SJCRH30 (cell line): ENCODE measurements at regions not wholly inside any gene's neighbourhood (a gene's known extent, or its start where the extent isn't known, plus 50 kb on each side); places are given as distances from the start of the nearest gene placed in this dataset.

ENCODE experiments used
- DNase-seq, 2 experiments: peaks; one replicate each; pipeline ENCODE4 v3.0.0-alpha.2; 2015 to 2020
- H3K27ac ChIP-seq: fragments of 250-450 bp; sonication (Bioruptor Pico); 2 replicates; pipeline ENCODE4 v1.5.1; 2020; ENCODE audit warnings: mild to moderate bottlenecking, moderate library complexity
- H3K27me3 ChIP-seq: fragments of 250-450 bp; sonication (Bioruptor Pico); 2 replicates; pipeline ENCODE4 v1.5.1; 2020; ENCODE audit warnings: mild to moderate bottlenecking, moderate library complexity
- H3K36me3 ChIP-seq: fragments of 250-450 bp; sonication (Bioruptor Pico); 2 replicates; pipeline ENCODE4 v1.5.1; 2020; ENCODE audit warnings: mild to moderate bottlenecking, moderate library complexity
- H3K4me1 ChIP-seq: fragments of 250-450 bp; sonication (Bioruptor Pico); 2 replicates; pipeline ENCODE4 v1.5.1; 2020; ENCODE audit warnings: mild to moderate bottlenecking, moderate library complexity
- H3K4me3 ChIP-seq: fragments of 250-450 bp; sonication (Bioruptor Pico); 2 replicates; pipeline ENCODE4 v1.5.1; 2020; ENCODE audit warnings: mild to moderate bottlenecking, moderate library complexity
- H3K9me3 ChIP-seq: fragments of 250-450 bp; sonication (Bioruptor Pico); replicated peaks from 2 replicates; pipeline ENCODE4 v1.5.1; 2020; ENCODE audit warnings: mild to moderate bottlenecking, moderate library complexity

DNA sequence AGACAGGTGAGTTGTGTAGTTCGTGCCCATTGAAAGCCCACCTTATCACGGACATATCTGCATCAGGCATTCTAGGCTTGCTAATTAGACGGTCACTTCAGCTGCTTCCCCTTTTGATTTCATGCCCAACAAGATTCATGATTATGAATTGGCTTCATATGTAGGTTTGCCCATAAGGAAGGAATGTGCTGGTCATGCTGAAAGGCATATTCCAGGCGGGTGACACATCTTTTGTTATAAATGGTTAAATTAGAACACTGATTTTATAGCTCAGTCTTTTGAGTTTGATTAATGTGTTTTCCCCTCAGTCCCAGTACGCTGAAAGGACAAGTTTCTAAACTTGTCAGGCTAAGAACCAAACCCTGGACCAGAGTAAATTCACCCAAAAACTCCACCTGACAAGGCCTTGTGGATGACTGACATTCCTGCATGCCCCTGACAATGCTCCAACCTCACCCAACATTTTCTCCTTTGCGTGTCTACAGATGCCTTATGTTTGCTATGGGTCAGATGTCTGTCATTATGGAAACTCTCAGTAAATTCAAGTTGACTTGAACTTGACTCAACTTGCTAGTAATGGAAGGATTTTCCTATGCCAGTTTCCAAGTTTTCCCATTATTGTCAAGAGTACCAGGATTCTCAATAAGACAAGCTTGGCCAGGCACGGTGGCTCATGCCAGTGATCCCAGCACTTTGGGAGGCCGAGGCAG is 421.9 kb downstream of the PMP22 start:
- H3K36me3 ChIP-seq = no peaks in the 10 kb centered on the region
- no peak overlapping the region for H3K27ac ChIP-seq
- H3K4me1 ChIP-seq = peaks cover 2% of the 10 kb centered on the region; the same call in 1 of the 2 replicates
- no peaks in the 10 kb centered on the region for H3K27me3 ChIP-seq
- no peak overlapping the region for H3K4me3 ChIP-seq
- 0 out of 2 replicates have a peak, but pooled peaks cover 3% of the 10 kb centered on the region for H3K9me3 ChIP-seq
- no peak for DNase-seq

DNA sequence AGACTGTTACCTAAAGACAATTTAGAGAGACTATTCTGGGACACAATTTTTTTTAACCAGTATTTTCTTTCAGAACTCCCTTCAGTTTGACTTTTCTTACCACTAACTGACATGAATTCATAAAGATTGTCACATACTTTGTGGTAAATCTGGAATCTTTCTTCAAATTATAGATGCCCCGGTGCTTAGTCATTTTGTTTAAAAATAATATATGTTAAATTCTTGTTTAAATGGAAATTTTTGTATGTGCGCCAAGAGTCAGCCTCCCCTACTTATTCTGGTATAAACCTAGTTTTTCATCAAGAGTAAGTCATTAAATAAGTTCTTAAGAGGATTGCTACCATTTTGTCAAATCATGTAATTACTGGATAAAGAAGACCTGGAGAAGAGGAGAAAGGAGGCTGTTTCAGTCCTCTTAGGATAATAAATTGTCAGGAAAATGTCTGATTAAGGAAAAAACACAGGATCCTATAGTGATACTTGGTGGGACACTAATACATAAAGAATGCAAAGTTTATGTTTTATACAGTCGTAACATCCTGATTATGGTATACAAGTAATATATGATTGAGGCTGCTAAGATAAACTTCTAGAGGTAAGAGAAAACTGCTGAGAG is 424.4 kb downstream of the PMP22 start:
- Histone ChIP-seq H3K36me3 (no peaks in the 10 kb centered on the region), H3K4me3 (no peak overlapping the region), H3K4me1 (peaks cover 2% of the 10 kb centered on the region; the same call in 1 of the 2 replicates), H3K9me3 (0 out of 2 replicates have a peak, but pooled peaks cover 3% of the 10 kb centered on the region), H3K27ac (no peak overlapping the region), H3K27me3 (no peaks in the 10 kb centered on the region)
- no peak for DNase-seq

DNA sequence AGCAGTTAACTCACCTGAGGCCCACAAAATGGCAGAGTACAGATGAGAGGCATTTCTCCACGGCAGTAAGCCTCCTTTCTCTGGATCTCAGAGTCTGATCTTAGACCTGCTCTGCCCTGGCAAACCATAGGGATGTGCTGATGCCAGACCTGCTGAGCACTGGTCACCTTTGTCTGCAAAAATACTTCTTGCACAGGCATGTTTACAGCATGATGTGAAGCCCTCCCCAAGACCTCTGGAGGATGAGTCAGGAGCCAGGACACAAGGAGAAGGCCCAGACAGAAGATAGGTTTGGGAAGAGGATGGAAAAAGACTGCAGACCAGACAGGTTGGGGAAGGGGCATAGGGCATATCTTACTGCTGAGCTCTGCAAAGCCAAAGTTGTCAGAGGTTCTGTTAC is 426.6 kb downstream of the PMP22 start:
- DNase-seq = no peak
- H3K27me3 ChIP-seq = no peaks in the 10 kb centered on the region
- no peak overlapping the region for H3K27ac ChIP-seq

DNA sequence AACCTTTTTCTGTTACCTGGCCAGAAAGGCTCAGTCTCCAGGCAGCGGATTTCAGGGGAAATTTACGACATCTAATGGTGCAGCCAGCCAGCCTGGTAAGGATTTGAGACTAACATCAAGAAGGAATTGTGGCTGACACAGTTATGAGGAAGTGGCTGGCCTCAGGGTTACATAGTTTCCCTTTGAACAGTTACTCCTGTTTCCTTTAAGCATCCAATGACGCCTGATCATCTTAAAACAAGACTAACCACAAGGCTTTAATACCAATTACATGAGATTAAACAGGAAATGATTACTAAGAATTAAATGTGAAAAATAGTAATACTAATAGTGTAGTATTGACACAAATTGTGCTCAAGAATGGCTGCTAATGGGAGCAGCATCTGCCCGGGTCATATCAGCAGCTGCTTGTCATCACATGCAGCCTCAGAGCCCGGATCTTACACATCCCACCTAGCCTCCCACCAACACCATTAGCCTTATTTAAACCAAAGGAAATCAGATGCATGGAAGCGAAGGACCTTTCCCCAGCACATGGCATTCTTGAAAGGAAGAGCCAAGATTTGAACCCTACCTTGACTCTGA is 431.8 kb downstream of the PMP22 start:
- Histone ChIP-seq H3K4me3 (no peak overlapping the region), H3K36me3 (no peaks in the 10 kb centered on the region), H3K4me1 (no peaks in the 10 kb centered on the region), H3K27ac (no peak overlapping the region), H3K27me3 (peaks cover 4% of the 10 kb centered on the region; the same call in 1 of the 2 replicates), H3K9me3 (no peaks in the 10 kb centered on the region)
- DNase-seq = no peak

More for the DNA sequence above, 426.6 kb downstream of the PMP22 start:
- Histone ChIP-seq H3K36me3 (no peaks in the 10 kb centered on the region), H3K9me3 (0 out of 2 replicates have a peak, but pooled peaks cover 3% of the 10 kb centered on the region), H3K4me3 (no peak overlapping the region), H3K4me1 (peaks cover 2% of the 10 kb centered on the region; the same call in 1 of the 2 replicates)

DNA sequence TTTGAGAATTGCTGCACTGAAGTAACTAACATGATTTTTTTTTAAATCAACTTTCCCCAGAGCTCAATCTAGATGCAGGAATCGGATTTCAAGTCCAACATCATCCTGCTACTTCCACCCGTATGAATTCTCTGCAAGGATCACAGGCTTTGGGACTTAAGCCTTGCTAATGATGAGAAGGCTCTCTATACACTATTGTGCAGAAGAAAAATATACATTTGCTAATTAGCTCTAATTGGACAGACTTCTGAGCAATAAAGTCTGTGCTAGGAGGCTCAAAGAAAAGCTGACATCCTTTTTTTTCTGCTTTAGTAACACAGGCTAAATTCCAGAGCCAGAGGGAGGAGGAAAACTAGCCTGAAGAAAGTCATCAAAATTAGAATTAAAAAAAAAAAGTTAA is 433.6 kb downstream of the PMP22 start:
- Histone ChIP-seq H3K9me3 (no peaks in the 10 kb centered on the region), H3K4me3 (no peak overlapping the region), H3K4me1 (no peaks in the 10 kb centered on the region), H3K27ac (no peak overlapping the region), H3K36me3 (no peaks in the 10 kb centered on the region), H3K27me3 (peaks cover 4% of the 10 kb centered on the region; the same call in 1 of the 2 replicates)
- DNase-seq = no peak

DNA sequence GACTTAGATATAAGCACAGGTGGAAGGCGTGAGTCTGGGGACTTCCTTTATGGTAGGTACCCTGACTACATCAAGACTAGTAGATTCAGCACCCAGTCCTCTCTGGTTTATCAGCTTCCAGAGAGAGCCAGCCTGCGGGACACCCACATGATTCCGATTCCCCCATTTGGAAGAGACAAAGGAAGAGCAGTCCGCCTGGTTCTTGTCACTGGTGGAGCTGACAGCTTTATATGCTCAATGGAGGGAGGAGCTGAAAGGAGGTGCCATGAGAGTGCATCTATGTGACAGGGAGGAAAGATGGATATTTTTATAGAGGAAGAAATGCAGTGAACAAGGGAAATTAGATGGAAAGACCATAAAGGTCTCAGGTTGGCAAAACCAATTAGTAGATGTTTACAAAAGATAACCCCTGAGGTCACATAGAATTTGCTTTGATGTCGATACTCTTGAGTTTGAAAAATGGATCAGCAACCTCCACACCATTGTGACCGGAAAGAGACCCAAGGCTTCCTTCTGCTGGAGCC is 437.7 kb downstream of the PMP22 start:
- Histone ChIP-seq H3K9me3 (no peaks in the 10 kb centered on the region; the same call in 1 of the 2 replicates), H3K4me1 (no peaks in the 10 kb centered on the region), H3K4me3 (no peak overlapping the region), H3K27me3 (peaks cover 4% of the 10 kb centered on the region; the same call in 1 of the 2 replicates), H3K27ac (no peak overlapping the region), H3K36me3 (no peaks in the 10 kb centered on the region)
- DNase-seq = no peak

DNA sequence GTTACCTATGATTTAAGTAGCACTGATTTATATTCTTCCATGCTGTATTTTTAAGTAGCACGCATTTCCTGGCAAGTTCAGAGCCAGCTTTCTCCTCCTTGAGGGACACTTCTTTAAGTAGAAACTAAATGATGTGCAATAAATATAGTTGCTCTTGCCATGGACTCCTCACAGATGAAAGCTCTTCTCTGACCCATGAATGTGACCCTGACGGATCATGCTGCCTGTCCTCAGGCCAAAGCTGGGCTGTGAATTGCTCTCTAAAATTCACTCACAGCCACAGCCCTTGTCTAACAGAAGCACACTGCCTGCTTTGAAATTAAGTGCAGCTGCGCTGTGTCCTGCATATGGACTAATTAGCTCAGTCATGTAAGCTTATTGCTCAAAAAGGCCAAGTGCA is 438.8 kb downstream of the PMP22 start:
- Histone ChIP-seq H3K4me1 (no peaks in the 10 kb centered on the region), H3K9me3 (no peaks in the 10 kb centered on the region; the same call in 1 of the 2 replicates), H3K4me3 (no peak overlapping the region), H3K27ac (no peak overlapping the region), H3K36me3 (no peaks in the 10 kb centered on the region), H3K27me3 (peaks cover 4% of the 10 kb centered on the region; the same call in 1 of the 2 replicates)
- no peak for DNase-seq

DNA sequence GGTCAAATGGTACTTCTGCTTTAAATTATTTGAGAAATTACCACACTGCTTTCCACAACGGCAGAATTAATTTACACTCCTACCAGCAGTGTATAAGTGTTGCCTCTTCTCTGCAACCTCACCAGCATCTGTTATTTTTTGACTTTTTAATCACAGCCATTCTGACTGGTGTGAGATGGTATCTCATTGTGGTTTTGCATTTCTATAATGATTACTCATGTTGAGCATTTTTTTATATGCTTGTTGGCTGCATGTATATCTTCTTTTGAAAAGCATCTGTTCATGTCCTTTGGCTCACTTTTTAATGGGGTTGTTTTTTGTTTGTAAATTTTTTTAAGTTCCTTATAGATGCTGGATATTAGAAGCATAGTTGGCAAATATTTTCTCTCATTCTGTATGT is 446.7 kb downstream of the PMP22 start:
- Histone ChIP-seq H3K4me3 (no peak overlapping the region), H3K4me1 (no peaks in the 10 kb centered on the region), H3K9me3 (no peaks in the 10 kb centered on the region), H3K27ac (no peak overlapping the region), H3K36me3 (no peaks in the 10 kb centered on the region), H3K27me3 (no peaks in the 10 kb centered on the region)
- DNase-seq = no peak

DNA sequence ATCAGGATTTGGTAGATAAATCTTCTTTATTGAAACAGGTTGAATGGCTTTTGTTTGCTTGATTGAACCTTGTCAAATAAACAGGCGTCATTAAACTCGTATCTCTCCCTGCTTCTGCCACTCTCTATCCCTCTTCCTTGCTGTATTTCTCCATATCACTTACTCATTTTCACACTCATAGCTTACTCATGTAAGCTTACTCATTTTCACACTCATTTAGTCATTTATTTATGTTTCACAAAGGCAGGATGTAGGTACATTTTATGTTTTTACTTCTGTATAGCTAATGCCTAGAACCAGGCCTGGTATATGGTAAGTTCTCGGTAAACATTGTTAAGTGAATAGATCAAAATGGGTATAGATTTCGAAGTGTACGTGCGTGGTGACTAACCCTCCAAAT is 450.0 kb downstream of the PMP22 start:
- no peaks in the 10 kb centered on the region for H3K9me3 ChIP-seq
- H3K4me1 ChIP-seq = no peaks in the 10 kb centered on the region
- no peaks in the 10 kb centered on the region for H3K27me3 ChIP-seq
- H3K36me3 ChIP-seq = no peaks in the 10 kb centered on the region
- no peak overlapping the region for H3K4me3 ChIP-seq
- H3K27ac ChIP-seq = no peak overlapping the region
- DNase-seq = no peak

DNA sequence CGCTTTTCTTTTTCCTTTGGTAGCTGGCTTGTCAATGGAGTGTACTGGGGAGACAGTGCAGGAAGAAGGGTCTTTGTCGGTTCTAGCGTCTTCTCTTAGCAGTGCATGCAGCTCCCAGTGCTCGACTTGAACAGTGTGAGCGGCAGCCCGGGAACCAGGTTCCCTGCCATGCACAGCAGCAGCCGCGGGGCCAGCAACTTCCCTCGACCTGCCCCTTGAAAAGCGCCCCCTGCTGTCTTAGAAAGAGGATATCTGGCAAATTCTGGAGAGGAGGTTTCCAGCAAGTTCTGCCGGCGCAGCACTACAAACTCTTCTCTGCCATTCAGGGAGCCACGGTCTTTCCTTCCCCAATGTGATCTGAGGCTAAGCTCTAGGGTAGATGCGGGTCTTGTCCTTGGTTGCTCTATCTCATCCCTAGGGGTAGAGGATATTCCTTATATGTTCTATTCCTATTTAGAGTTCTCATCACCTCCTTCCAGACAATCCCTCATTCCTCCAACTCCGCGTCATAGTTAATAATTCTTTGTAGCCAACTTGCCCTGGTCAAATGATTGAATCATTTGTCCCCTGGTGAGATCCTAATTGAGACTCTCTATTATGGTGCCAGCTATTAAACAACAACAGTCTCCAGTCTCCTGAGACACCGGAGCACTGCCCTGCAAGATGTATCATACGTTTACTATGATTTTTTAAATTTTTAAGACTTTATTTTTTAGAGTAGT is 451.3 kb downstream of the PMP22 start:
- Histone ChIP-seq H3K4me1 (no peaks in the 10 kb centered on the region), H3K36me3 (no peaks in the 10 kb centered on the region), H3K4me3 (no peak overlapping the region), H3K9me3 (peaks cover 1% of the 10 kb centered on the region; the same call in 1 of the 2 replicates), H3K27ac (no peak overlapping the region), H3K27me3 (no peaks in the 10 kb centered on the region)
- DNase-seq = peak; percentile 70 to 82

DNA sequence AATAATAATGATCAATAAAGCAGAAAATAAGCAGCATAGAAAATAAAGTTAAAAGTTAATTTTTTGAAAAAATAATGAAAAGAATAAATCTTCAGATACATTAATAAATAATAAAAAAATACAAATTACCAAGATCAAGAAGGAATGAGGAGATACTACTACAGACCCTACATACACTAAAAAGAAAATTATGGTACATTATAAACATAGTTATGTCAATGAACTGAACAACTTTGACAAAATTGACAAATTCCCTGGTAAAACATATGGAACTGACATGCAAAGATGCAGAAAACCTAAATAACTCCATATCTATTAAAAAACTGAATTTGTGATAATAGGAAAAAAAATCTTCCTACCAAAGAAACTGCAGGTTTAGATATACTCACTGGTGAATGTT is 456.7 kb downstream of the PMP22 start:
- Histone ChIP-seq H3K4me3 (no peak overlapping the region), H3K27me3 (no peaks in the 10 kb centered on the region), H3K4me1 (no peaks in the 10 kb centered on the region), H3K9me3 (peaks cover 9% of the 10 kb centered on the region; the same call in 1 of the 2 replicates), H3K27ac (no peak overlapping the region), H3K36me3 (no peaks in the 10 kb centered on the region)
- DNase-seq = no peak

DNA sequence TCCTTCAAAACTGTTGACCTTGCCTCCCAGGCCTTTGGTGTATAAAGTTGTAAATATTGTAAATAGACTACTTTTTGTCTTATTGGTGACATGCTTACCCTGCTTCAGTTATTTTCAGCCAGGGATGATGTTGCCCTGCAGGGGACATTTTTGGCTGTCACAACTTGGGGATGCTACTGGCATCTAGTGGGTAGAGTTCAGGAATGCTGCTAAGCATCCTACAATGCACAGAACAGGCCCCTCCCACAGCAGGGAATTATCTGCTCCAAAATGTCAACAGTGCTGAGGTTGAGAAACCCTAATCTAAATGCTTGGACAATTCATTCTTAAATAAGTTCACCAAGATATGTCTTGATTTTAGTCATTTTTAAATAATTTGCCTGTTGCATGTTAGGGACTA is 459.8 kb downstream of the PMP22 start:
- H3K27ac ChIP-seq = no peak overlapping the region
- H3K4me3 ChIP-seq = no peak overlapping the region
- no peaks in the 10 kb centered on the region for H3K4me1 ChIP-seq
- no peaks in the 10 kb centered on the region for H3K27me3 ChIP-seq
- H3K36me3 ChIP-seq = no peaks in the 10 kb centered on the region
- H3K9me3 ChIP-seq = peaks cover 9% of the 10 kb centered on the region; the same call in 1 of the 2 replicates
- DNase-seq = peak in 1 of 2 experiments; percentile 52

DNA sequence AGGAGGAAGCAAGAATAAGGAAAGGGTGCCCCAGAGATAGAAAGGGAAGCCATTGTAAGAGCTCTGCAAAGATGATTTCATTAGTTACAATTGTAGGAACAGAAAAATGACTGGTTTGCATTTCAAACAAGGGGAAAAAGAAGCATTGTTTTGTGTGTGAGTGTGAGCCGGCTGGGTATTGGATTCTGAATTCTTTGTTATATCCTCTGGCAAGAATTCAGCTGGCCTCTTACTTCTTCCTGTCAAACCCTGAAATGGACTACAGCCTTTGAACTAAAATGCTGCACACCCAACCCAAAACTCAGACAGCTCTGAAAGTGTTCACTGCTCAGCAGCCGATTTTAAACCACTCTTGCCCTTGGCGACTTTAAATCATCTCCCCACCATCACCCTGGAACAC is 461.3 kb downstream of the PMP22 start:
- no peaks in the 10 kb centered on the region for H3K4me1 ChIP-seq

DNA sequence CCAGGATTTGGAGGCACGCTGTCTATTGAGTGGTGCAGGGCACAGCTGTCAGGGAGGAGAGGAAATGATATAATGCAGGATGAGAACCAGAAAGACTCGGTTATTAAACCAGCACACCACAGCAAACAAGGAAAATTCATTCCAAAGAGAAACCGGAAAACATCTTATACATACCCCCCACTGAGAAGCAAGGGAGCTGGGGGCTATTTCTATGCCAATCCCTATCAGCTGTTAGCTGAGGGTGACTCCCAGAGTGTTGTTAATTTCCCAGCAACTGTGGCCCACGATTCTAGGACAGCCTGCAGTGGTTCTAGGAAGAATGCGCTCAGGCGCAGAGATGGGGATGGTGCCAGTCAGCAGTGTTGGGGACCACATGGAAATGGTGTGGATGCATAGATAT is 467.3 kb downstream of the PMP22 start:
- DNase-seq = peak; percentile 72 to 81
- peak overlapping the region; percentile 10; the same call in 1 of the 2 replicates for H3K27ac ChIP-seq
- no peaks in the 10 kb centered on the region for H3K36me3 ChIP-seq
- no peaks in the 10 kb centered on the region; the same call in 1 of the 2 replicates for H3K9me3 ChIP-seq
- peaks cover 12% of the 10 kb centered on the region for H3K4me1 ChIP-seq
- 0 out of 2 replicates have a peak, but pooled peaks cover 2% of the 10 kb centered on the region for H3K27me3 ChIP-seq
- no peak overlapping the region for H3K4me3 ChIP-seq

More for the DNA sequence above, 461.3 kb downstream of the PMP22 start:
- H3K4me3 ChIP-seq = no peak overlapping the region
- no peak overlapping the region for H3K27ac ChIP-seq
- DNase-seq = no peak
- H3K36me3 ChIP-seq = no peaks in the 10 kb centered on the region
- no peaks in the 10 kb centered on the region for H3K27me3 ChIP-seq
- peaks cover 8% of the 10 kb centered on the region; the same call in 1 of the 2 replicates for H3K9me3 ChIP-seq
